DND-41 (cell line): ENCODE measurements at regions not wholly inside any gene's neighbourhood (a gene's known extent, or its start where the extent isn't known, plus 50 kb on each side); places are given as distances from the start of the nearest gene placed in this dataset.

ENCODE experiments used
- EZH2 ChIP-seq: IDR thresholded peaks from 3 replicates; pipeline ENCODE4 v1.6.1; 2012; ENCODE audit warnings: borderline replicate concordance, low read depth, mild to moderate bottlenecking, moderate library complexity, low read length, inconsistent platforms; ENCODE audit not compliant: severe bottlenecking
- TF ChIP-seq, protein P1 (sequence below): IDR thresholded peaks from 2 replicates; pipeline ENCODE4 v1.5.1; 2012; ENCODE audit warnings: borderline replicate concordance, low read length, moderate library complexity, mild to moderate bottlenecking; ENCODE audit not compliant: poor library complexity, severe bottlenecking; ENCODE audit errors: extremely low read depth

DNA sequence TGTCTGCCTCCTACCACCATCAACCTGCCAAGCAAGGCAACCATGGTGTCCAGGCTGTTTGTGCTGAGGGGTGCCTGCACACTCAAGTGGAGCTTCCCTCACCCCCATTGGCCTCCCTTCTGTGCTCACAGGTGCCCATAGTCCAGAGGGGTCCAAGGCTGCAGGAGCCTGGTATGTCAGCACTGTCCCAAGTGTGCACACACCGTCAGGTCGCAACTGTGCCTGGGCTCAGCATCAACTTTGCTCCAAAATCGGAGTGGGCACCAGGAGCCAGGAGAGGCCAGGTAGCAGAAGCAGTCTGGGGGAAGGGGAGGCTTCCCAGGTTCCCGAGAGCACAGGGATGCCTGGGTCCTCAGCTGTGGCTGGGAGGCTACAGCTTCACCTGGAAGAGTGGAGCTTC, 1528.2 kb upstream of the SLC39A10 start:
- TF ChIP-seq, protein P1, sequence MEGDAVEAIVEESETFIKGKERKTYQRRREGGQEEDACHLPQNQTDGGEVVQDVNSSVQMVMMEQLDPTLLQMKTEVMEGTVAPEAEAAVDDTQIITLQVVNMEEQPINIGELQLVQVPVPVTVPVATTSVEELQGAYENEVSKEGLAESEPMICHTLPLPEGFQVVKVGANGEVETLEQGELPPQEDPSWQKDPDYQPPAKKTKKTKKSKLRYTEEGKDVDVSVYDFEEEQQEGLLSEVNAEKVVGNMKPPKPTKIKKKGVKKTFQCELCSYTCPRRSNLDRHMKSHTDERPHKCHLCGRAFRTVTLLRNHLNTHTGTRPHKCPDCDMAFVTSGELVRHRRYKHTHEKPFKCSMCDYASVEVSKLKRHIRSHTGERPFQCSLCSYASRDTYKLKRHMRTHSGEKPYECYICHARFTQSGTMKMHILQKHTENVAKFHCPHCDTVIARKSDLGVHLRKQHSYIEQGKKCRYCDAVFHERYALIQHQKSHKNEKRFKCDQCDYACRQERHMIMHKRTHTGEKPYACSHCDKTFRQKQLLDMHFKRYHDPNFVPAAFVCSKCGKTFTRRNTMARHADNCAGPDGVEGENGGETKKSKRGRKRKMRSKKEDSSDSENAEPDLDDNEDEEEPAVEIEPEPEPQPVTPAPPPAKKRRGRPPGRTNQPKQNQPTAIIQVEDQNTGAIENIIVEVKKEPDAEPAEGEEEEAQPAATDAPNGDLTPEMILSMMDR, result no peak
- no peak for TF ChIP-seq EZH2
